GM19395 (cell line): ENCODE measurements at regions not wholly inside any gene's neighbourhood (a gene's known extent, or its start where the extent isn't known, plus 50 kb on each side); places are given as distances from the start of the nearest gene placed in this dataset.
"Not testable (repeated sequence)": the region's sequence is repeated elsewhere in the genome, so short reads cannot be mapped to it uniquely, and the experiment has no call there.

ENCODE experiments used
- ATAC-seq: cut with Tn5 transposase; IDR thresholded peaks from one replicate; pipeline ENCODE4 v1.9.1; 2021; ENCODE audit warnings: mild to moderate bottlenecking, moderate library complexity; ENCODE audit not compliant: unreplicated experiment

DNA sequence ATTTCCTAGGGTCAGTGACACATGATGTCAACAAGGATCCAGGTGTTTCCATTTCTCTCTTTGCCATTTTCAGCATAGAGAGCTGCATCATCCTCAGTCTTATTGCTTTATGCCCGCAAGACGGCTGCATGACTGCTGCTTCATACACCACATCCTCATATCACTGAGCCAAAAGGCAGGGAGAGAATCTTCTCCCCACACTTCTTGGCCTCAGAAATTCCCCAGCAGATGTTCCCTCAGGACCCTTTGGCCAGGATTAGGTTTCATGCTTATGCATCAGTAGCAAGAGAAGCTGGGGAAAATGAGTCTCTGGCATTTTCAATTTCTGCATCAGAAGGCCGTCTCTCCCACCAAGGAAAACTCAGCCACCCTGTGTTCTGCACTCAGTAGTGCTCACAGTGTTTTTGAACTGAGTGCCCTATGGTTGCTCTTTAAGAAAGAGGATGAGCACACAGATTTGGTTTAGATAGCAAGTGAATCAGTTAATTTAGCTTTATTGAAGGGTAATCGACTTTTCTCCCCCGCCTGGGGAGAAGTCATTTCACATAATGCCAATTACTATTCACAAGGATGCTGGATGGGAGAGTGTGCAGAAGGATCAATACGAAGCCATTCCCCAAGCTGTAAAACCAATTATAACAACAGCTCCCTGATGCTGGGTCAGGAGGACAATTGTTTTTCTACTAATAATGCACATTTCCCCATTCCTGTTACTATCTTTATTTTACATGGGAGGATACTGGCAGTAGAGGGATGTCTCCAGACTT lies 360.2 kb downstream of the HHIPL2 start:
- no peak for ATAC-seq

DNA sequence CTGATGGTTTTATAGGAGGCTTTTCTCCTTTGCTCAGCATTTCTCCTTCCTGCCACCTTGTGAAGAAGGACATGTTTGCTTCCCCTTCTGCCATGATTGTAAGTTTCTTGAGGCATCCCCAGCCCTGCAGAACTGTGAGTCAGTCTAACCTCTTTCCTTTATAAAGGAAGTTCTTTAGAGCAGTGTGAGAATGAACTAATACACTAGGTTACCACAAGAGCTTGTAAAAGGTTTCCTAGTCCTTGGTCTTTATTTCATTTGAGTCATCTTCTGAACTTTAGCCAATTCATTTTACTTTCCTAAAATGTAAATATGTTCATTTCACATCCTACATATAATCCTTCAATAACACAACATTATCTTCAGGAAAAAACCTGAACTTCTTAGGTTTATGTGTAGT lies 365.3 kb downstream of the HHIPL2 start:
- no peak for ATAC-seq

DNA sequence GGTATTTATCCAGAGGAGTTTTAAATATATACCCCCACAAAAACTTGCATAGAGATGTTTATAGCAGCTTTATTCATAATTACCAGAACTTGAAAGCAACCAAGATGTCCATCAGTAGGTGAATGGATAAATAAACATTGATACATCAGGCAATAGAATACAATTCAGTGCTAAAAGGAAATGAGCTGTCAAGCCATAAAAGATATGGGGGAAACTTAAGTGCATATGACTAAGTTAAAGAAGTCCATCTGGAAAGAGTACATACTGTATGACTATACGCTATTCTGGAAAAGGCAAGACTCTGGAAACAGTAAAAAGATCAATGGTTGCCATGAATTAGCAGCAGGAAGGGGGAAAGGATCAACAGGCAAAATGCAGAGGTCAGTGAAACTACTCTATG lies 366.7 kb downstream of the HHIPL2 start:
- ATAC-seq, result no peak

DNA sequence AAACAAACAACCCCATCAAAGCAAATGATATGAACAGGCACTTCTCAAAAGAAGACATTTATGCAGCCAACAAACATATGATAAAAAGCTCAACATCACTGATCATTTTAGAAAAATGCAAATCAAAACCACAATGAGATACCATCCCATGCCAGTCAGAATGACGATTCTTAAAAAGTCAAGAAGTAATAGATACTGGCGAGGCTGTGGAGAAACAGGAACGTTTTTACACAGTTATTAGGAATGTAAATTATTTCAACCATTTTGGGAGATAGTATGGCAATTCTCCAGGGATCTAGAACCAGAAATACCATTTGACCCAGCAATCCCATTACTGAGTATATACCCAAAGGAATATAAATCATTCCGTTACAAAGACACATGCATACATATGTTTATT lies 370.4 kb downstream of the HHIPL2 start:
- ATAC-seq, result not testable (repeated sequence)

DNA sequence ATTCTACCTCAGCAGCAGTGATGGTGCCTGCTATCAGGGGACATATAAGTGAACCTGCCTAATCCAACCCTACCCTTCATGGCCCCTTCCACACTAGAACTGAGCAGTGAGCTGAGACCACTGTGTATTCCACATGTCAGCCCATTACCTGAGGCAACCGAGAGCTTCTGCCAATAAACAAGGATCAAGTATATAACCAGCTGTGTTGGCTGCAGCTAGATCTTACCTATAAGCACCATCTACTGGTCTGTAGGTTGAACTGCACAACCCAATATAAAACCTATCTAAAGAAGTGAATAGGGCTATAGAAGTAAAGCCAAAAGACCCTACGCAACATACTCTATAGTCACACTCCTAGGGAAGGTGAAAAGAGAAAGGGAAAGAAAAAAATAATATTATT lies 376.9 kb downstream of the HHIPL2 start:
- peak; percentile 81 for ATAC-seq

DNA sequence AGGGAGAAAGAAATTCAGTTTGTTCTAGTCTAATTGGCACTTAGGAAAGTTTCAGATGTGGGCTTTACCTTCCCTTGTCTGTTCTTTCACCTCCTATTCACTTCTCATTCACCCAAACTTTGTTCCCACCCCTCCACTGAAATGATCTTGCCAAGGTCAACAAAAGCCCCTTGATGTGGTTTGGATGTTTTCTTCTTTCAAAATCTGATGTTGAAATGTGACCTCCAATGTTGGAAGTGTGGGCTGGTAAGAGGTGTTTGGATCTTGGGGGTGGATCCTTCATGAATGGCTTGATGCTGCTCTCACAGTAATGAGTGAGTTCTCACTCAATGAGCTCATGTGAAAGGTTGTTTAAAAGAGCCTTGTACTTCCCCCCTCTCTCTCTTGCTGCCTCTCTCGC lies 379.3 kb downstream of the HHIPL2 start:
- no peak for ATAC-seq

DNA sequence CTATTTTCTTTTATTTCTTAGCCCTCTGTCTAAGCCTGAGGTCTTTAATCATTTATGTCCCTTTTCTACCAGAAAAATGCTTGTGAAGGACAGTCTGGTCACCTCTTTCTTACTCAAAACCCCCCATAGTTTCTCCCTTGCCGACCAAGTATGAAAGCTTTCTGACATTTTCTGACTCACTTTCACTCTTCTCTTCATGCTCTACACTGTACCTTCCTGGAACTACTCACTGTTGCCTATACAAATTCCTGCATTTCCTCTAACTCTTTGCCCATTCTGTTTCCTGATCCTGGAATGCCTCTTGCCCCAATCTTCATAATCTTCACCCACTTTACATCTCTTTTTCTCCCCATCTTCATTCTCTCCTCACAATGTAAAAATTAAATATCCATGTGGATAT lies 380.0 kb downstream of the HHIPL2 start:
- no peak for ATAC-seq

DNA sequence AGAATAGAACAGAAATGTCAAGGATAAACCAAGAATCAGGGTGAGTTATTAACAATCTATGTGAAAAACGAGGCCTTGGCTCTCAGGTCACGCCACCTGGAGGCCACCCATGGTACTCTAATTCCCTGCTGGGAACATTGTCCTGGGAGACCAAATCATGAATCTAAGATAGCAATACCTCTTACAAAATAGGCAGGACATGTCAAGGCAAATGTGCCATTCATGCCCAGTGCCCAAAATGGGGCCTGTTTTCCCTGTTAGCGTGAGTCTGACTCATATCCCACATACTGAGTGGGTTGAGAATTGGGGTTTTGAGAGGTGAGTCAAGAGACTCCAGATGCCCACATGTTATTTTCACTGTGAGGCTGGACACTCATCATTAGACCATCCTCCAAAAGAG lies 380.8 kb downstream of the HHIPL2 start:
- ATAC-seq, result peak; percentile 49

DNA sequence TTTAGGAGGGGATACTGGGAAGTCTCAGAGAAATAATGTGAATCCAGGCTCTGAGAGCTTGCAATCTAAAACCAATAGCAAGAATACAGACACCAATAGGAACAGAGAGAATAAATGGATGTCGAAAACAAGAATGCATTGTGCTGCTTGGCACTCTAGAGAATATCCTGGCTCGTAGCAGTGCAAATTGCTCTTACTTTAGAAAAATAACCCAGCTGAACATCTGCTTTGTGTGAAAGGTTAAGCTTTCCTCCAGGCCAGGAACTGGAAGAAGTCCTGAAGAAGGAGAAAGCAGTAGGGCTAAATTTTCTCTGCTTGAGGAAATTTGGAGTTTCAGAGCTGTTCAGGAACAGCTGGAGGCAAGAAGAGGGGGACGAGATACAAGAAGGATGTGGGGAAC lies 382.3 kb downstream of the HHIPL2 start:
- ATAC-seq, result no peak

DNA sequence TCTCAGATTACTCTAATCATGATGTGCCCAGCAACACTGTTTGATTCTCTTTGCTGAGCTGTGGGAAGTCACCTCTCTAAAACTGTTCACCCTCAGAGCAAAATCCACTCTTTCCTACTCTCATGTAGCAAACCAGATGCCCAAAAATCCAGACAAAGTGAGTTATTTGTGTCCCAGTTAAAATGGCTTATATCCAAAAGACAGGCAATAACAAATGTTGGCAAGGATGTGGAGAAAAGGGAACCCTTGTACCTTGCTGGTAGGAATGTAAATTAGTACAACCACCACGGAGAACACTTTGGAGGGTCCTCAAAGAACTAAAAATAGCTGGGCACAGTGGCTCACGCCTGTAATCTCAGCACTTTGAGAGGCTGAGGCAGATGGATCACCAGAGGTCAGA lies 384.0 kb downstream of the HHIPL2 start:
- ATAC-seq, result no peak

DNA sequence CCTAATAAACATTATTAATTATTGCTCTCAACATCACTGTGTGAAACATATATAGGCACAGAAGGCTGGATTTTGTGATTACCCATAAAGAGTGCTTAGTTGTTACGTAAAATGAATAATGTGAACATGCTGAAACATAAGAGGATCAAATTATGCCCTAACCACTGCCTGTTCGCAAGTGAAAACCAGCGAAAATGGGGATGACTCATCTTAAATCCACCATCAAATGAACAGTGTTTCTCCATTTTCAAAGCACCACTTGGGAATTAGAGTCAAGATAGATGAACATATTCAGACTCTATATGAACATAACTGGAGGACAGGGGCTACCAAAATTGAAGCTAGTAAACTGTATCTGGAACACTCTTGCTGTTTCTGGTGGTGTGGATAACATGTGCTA lies 386.2 kb downstream of the HHIPL2 start:
- no peak for ATAC-seq

DNA sequence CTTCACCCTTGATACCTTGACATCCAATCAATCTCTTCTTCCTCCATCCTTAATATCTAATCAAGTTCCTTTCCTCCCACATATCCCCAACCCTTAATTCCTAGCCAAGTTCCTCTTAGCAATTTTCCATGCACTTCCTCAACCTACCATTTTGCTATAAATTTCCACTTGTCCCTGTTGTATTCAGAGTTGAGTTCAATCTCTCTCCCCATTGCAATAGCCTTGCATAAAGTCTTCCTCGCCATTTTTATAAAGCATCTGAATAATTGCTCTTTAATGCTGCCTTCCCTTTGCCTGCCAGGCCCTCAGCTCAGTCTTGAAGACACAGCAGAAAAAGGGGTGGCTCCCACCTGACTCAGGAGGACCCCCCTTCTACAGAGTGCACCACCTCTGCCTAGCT lies 390.3 kb downstream of the HHIPL2 start:
- ATAC-seq, result no peak

DNA sequence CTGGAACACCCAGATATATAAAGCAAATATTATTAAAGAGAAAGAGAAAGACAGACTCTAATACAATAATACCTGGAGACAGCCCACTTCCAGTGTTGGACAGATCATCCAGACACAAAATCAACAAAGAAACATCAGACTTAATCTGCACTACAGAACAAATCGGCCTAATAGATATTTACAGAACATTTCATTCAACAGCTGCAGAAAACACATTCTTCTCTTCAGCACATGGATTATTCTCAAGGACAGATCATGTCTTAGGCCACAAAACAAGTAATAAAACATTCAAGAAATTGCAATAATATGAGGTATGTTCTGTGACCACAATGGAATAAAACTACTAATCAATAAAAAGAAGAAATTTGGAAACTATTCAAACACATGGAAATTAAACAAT lies 398.3 kb upstream of the DUSP10 start:
- ATAC-seq, result no peak

DNA sequence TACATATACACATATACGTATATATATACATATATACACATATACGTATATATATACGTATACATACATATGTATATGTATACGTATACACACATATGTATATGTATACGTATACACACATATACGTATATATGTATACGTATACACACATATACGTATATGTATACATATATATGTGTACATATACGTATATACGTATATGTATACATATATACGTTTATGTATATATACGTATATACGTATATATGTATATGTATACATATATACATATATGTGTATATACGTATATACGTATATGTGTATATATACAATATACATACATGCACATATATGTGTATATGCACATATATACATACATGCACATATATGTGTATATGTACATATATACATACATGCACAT lies 396.2 kb upstream of the DUSP10 start:
- no peak for ATAC-seq

DNA sequence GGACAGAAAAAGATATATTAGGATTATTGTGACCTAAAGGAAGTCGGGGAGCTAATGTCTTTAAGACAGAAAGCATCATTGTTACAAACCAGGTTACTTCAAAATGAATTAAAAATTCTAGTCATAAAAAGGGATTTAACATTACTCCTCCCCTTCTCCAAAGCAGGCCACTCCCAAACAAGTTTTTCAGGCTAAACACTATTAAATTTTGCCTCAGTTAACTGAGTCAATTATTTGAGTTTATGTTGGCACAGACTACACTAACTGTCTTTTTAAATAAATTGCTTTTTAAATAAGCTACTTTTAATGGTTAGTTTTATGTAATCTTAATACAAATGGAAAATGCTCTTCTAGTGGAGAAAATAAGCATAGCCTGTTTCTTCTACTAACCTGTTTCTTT lies 395.0 kb upstream of the DUSP10 start:
- no peak for ATAC-seq

DNA sequence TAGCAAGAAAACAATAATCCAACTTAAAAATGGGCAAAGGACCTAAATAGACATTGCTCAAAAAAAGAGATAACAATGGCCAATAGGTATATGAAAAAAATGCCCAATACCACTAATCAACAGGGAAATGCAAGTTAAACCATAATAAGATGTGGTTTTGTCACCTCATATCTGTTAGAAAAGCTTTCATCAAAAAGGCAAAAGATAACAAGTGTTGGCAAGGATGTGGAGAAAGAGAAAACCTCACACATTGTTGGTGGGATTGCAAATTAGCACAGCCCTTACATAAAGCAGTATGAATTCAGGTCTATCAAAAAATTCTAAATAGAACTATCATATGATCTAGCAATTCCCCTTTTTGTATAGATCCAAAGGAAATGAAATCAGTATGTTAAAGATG lies 387.2 kb upstream of the DUSP10 start:
- no peak for ATAC-seq

DNA sequence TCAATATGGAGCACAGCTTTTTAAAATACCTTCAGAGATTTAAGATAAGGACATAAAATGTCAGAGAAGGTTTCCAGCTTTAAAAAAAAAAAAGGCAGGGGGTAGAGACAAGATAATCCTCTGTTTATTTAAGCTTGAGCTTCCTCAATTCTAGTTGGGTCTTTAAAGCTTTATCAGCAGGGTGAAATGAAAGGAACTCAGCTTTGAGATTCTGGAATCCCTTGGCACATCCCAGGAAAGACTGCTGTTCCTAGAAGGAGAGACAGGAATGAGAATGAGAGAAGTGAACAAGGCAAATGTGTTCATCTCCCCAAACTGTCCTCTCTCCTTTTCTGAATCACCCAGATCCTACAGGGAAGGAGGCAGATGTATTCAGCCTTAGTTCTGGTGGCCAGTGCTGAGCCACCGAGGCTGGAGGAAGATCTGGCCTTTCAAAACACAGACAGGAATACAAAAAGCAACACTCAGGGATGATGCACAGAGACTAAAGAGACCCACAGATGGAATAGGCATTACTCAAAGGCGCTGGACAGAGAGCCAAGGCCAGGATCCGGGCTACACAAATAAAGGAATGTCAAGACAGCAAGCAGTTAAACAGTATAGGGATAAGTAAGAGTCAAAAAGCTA lies 385.8 kb upstream of the DUSP10 start:
- no peak for ATAC-seq

DNA sequence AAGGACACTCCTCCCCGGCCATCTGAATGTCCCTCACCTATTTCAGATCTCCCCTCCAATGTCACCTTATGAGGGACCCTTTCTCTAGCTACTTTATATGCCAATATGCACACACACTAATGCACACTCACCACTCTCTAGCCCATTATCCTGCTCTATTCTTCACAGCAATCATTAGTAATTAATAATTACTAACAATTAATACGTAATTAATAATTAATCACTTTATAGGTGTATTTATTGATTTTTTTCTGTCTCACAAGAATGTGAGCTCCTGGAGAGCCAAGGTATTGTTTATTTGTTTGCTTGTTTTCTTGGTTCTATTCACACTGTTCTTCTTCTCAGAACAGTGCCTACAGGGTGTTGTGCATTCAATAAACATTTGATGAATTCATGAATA lies 385.2 kb upstream of the DUSP10 start:
- no peak for ATAC-seq

DNA sequence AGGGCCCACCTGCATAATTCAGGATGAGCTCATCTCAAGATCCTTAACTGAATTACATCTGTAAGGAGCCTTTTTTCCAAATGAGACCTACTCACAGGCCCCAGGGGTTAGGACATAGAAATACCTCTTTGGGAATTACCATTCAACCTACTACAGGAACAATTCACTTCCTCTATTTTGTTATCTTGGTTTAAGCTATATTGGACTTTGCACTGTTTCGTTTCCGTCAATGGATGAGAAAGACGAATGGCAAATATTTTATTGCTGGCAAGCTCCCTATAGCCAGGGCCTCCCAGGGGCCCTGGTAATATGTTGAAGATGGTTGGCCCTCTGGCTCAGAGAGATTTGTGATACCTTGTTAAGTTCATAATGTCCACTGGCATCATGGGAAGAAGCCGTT lies 384.2 kb upstream of the DUSP10 start:
- no peak for ATAC-seq

DNA sequence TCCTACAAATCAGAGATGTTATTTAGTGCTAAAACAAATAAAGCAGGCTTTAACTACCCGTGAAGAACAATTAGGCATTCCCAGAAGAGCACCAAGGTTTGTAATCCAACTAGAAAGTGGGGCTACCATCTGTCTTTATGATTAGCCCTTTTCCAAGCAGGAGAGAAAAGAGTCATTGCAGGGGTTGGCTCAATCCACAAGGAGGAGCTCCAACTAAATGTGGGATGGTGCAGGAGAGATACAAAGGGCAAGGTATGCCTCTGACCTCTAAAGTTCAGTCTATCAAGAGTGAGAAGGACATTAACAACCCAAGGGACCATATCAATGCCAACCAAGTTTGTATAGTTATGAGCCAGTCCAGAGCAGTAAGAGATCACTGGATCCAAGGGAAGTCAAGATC lies 382.7 kb upstream of the DUSP10 start:
- no peak for ATAC-seq

DNA sequence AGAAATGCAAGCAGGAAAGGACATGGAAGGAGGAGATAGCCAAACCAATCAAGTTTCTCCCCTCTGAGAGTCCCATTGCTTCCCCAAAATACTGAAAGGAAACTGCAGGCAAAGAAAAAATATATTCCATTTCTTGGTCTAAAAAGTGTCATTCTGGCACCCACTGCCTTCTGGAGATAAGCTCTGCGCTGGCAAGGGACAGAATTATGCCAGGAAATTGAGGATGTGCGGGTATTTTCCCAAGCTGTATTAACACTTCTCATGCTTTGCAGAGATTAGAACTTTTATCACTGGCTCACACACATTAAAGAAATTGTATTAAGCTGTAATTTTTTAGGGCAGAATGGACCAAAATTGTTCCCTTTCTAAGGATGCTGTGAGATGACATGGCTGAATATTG lies 381.2 kb upstream of the DUSP10 start:
- no peak for ATAC-seq

DNA sequence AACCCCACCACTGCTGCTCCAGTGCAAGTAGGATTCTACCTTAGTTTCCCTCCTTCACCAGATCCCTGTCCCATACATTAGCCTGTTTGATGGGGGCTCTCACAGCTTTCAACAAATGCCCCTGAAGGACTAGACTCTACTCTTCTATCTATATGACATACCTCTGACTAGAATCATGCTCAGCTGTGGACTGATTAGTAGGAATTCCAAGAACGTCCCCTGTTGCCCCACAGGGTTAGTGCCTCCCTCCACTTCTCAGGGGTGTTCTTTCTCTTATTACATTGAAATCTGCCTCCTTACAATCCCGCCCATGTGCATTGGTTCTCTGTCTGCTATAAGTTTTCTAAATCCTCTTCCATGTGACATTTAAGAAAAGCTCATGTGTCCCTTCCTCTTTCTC lies 375.9 kb upstream of the DUSP10 start:
- ATAC-seq, result no peak
